Endothelial cell of umbilical vein (primary cell): ENCODE measurements at regions not wholly inside any gene's neighbourhood (a gene's known extent, or its start where the extent isn't known, plus 50 kb on each side); places are given as distances from the start of the nearest gene placed in this dataset.

Source experiments
- EZH2 ChIP-seq: IDR thresholded peaks from 2 replicates; pipeline ENCODE4 v1.6.1; 2012; ENCODE audit warnings: borderline replicate concordance, low read depth, mild to moderate bottlenecking, moderate library complexity, low read length, inconsistent platforms; ENCODE audit not compliant: severe bottlenecking
- GATA2 ChIP-seq: IDR thresholded peaks from 2 replicates; pipeline ENCODE4 v1.7.0; 2011; ENCODE audit warnings: low read depth, mild to moderate bottlenecking, moderate library complexity, mixed read lengths, low read length; ENCODE audit not compliant: insufficient read length, insufficient read depth
- JUN ChIP-seq: IDR thresholded peaks from 2 replicates; pipeline ENCODE4 v1.6.1; 2011; ENCODE audit warnings: borderline replicate concordance, low read depth; ENCODE audit not compliant: insufficient read length, insufficient read depth
- MYC ChIP-seq: IDR thresholded peaks from one replicate; pipeline ENCODE4 v1.6.1; 2011; ENCODE audit warnings: mild to moderate bottlenecking, low read depth, low read length
- POLR2A ChIP-seq: IDR thresholded peaks from 2 replicates; pipeline ENCODE4 v1.6.1; 2012; ENCODE audit warnings: low read depth, mild to moderate bottlenecking, control low read depth, low read length
- POLR2AphosphoS5 ChIP-seq: IDR thresholded peaks from 2 replicates; pipeline ENCODE4 v1.6.1; 2012; ENCODE audit warnings: low read depth, mild to moderate bottlenecking, control low read depth, low read length, moderate library complexity; ENCODE audit not compliant: insufficient read depth
- TF ChIP-seq, protein P1 (sequence below), 2 donors: IDR thresholded peaks; 1 replicate in 1 of 2; 2 replicates in 1 of 2; pipeline ENCODE4 v1.5.1; 2011; ENCODE audit warnings: low read length in 2 of 2, mild to moderate bottlenecking in 2 of 2, moderate library complexity in 2 of 2, control low read depth in 1 of 2, inconsistent platforms in 1 of 2, low read depth in 1 of 2; ENCODE audit not compliant: insufficient read depth in 1 of 2; ENCODE audit errors: extremely low read depth in 1 of 2
- TF ChIP-seq, protein P2 (sequence below): IDR thresholded peaks from 2 replicates; pipeline ENCODE4 v1.6.1; 2011; ENCODE audit not compliant: insufficient read depth, insufficient read length

DNA sequence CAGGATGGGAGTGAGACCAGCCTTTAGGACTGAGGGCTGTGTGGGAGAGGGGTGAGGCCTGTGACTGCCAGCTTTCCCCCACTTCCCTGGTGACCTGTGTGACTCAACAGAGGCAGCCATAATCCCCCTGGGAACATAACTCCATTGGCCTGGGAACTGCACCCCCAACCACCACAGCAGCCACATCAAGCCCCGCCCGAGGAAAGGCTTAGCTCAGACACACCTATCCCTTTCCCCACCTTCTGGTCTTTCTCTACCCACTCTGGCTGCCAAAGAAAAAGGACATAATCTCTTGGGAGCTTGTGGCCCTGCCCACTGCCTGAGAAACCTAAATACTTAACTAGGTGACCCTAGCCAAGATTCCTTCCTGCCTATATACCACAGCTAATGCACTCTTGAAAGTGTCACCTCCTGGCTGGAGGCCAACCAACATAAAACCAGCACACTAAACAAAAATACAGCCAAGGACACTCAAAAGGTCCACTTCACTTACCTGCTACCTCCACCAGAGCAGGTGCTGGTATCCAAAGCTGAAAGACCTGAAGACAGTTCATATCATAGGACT lies 406.6 kb upstream of the CAMK1G start:
- TF ChIP-seq POLR2A (no peak), JUN (no peak), EZH2 (no peak), POLR2AphosphoS5 (no peak), MYC (no peak), GATA2 (no peak)
- TF ChIP-seq, protein P1, sequence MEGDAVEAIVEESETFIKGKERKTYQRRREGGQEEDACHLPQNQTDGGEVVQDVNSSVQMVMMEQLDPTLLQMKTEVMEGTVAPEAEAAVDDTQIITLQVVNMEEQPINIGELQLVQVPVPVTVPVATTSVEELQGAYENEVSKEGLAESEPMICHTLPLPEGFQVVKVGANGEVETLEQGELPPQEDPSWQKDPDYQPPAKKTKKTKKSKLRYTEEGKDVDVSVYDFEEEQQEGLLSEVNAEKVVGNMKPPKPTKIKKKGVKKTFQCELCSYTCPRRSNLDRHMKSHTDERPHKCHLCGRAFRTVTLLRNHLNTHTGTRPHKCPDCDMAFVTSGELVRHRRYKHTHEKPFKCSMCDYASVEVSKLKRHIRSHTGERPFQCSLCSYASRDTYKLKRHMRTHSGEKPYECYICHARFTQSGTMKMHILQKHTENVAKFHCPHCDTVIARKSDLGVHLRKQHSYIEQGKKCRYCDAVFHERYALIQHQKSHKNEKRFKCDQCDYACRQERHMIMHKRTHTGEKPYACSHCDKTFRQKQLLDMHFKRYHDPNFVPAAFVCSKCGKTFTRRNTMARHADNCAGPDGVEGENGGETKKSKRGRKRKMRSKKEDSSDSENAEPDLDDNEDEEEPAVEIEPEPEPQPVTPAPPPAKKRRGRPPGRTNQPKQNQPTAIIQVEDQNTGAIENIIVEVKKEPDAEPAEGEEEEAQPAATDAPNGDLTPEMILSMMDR (IDR thresholded peaks at IDR 0.05; ENCODE audit: extremely low read depth in 1 of 2, insufficient read depth in 1 of 2, low read depth in 1 of 2, low read length in 2 of 2), result no peak
- TF ChIP-seq, protein P2, sequence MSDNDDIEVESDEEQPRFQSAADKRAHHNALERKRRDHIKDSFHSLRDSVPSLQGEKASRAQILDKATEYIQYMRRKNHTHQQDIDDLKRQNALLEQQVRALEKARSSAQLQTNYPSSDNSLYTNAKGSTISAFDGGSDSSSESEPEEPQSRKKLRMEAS, result no peak
